OCI-LY7 (cell line): ENCODE measurements at regions not wholly inside any gene's neighbourhood (a gene's known extent, or its start where the extent isn't known, plus 50 kb on each side); places are given as distances from the start of the nearest gene placed in this dataset.

ENCODE experiments used
- BruUV-seq: library from RNA; stranded (reverse); fragments of 400-500 nt; replicated peaks from 2 replicates; lab custom pipeline; 2021; lab: Mats Ljungman, UMichigan
- CTCF ChIA-PET: fragments of 300-600 bp; sonication (Branson Sonifier 250); formaldehyde crosslinking; loops from one replicate; lab custom pipeline; 2022; ENCODE audit warnings: antibody characterized with exemption; ENCODE audit not compliant: unreplicated experiment; lab: Charles Lee
- POLR2A ChIA-PET: fragments of 300-600 bp; sonication (Branson Sonifier 250); formaldehyde crosslinking; loops from one replicate; lab custom pipeline; 2022; ENCODE audit warnings: antibody characterized with exemption; lab: Charles Lee
- DNase-seq: peaks from one replicate; pipeline ENCODE4 v3.0.0-alpha.2; 2015; ENCODE audit warnings: low spot score
- H2AFZ ChIP-seq: fragments of 200-600 bp; sonication (generic), shearing (Covaris generic); 2 replicates; pipeline ENCODE4 v1.6.1; 2014; ENCODE audit warnings: mild to moderate bottlenecking, antibody characterized with exemption, low read length, moderate library complexity
- H3K27ac ChIP-seq: fragments of 200-600 bp; sonication (generic); 2 replicates; pipeline ENCODE4 v1.5.1; 2014; ENCODE audit warnings: mixed run types, low read depth, mild to moderate bottlenecking, moderate library complexity, low read length, inconsistent platforms; ENCODE audit not compliant: poor library complexity, severe bottlenecking
- H3K36me3 ChIP-seq: fragments of 200-600 bp; sonication (generic); 2 replicates; pipeline ENCODE4 v1.6.1; 2014; ENCODE audit warnings: mild to moderate bottlenecking, antibody characterized with exemption, low read length, moderate library complexity, mixed read lengths; ENCODE audit not compliant: insufficient read depth
- H3K4me1 ChIP-seq: fragments of 200-600 bp; sonication (generic); 2 replicates; pipeline ENCODE4 v1.5.1; 2014; ENCODE audit warnings: mild to moderate bottlenecking, low read length; ENCODE audit not compliant: insufficient read depth, poor library complexity, severe bottlenecking
- H3K4me2 ChIP-seq: fragments of 200-600 bp; sonication (generic); 2 replicates; pipeline ENCODE4 v1.6.1; 2014; ENCODE audit warnings: mild to moderate bottlenecking, low read length
- H3K4me3 ChIP-seq: fragments of 200-600 bp; sonication (generic); 2 replicates; pipeline ENCODE4 v1.5.1; 2014; ENCODE audit warnings: mild to moderate bottlenecking, low read depth, low read length; ENCODE audit not compliant: poor library complexity, severe bottlenecking
- H3K79me2 ChIP-seq: fragments of 200-600 bp; sonication (generic); 2 replicates; pipeline ENCODE4 v1.6.1; 2016; ENCODE audit warnings: low read depth, mild to moderate bottlenecking, low read length, moderate library complexity, mixed read lengths; ENCODE audit not compliant: insufficient read depth
- H3K9me2 ChIP-seq: fragments of 200-600 bp; sonication (generic); 2 replicates; pipeline ENCODE4 v1.6.1; 2016; ENCODE audit warnings: mild to moderate bottlenecking, low read length, mixed read lengths; ENCODE audit not compliant: insufficient read depth
- H3K9me3 ChIP-seq: fragments of 200-600 bp; sonication (generic); 2 replicates; pipeline ENCODE4 v1.6.1; 2014; ENCODE audit warnings: mild to moderate bottlenecking, mixed run types, low read length, mixed read lengths
- H4K20me1 ChIP-seq: fragments of 200-600 bp; sonication (generic); 2 replicates; pipeline ENCODE4 v1.6.1; 2014; ENCODE audit warnings: mild to moderate bottlenecking, antibody characterized with exemption, low read length, moderate library complexity, mixed read lengths; ENCODE audit not compliant: insufficient read depth
- EZH2phosphoT487 ChIP-seq: fragments of 200-600 bp; sonication (generic); IDR thresholded peaks from 2 replicates; pipeline ENCODE4 v1.6.1; 2018; ENCODE audit warnings: low read depth, borderline replicate concordance, mild to moderate bottlenecking, mixed run types, antibody characterized with exemption, low read length, moderate library complexity, mixed read lengths
- intact Hi-C: fragments of 100-400 bp; cut with micrococcal nuclease; formaldehyde crosslinking; loops from one replicate; pipeline ENCODE4 v1.10.0; 2022; ENCODE audit not compliant: unreplicated experiment
- TF ChIP-seq, protein P1 (sequence below): fragments of 200-600 bp; sonication (generic); conservative IDR thresholded peaks from 2 replicates; pipeline ENCODE4 v1.5.1; 2014; ENCODE audit warnings: mild to moderate bottlenecking, antibody characterized with exemption, low read length, moderate library complexity, mixed read lengths

DNA sequence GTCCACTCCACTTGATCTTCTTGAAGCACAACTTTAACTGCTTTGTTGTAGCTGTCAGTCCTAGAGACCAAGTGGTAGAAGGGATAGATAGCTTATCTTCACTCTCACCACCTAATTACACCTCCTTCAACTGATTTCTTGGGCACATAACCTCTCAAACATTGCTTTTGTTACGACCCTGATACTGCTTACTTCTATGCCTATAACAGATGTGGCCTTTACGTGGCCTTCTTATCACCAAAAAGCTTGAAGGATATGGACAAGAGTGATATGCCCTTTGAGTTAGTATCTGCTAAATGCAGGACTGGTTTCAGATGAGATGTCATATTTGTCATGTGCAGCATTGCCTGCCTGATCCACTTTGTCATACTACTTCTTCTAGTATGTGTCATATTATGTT, 847.2 kb downstream of the TDRD15 start:
- no peak overlapping the region for H3K4me3 ChIP-seq
- H3K4me1 ChIP-seq: no peaks in the 10 kb centered on the region
- no peak overlapping the region for H3K27ac ChIP-seq
- TF ChIP-seq, protein P1, sequence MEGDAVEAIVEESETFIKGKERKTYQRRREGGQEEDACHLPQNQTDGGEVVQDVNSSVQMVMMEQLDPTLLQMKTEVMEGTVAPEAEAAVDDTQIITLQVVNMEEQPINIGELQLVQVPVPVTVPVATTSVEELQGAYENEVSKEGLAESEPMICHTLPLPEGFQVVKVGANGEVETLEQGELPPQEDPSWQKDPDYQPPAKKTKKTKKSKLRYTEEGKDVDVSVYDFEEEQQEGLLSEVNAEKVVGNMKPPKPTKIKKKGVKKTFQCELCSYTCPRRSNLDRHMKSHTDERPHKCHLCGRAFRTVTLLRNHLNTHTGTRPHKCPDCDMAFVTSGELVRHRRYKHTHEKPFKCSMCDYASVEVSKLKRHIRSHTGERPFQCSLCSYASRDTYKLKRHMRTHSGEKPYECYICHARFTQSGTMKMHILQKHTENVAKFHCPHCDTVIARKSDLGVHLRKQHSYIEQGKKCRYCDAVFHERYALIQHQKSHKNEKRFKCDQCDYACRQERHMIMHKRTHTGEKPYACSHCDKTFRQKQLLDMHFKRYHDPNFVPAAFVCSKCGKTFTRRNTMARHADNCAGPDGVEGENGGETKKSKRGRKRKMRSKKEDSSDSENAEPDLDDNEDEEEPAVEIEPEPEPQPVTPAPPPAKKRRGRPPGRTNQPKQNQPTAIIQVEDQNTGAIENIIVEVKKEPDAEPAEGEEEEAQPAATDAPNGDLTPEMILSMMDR: no peak
- TF ChIP-seq EZH2phosphoT487: no peak
- no peaks in the 10 kb centered on the region for H3K36me3 ChIP-seq
- POLR2A ChIA-PET: no interaction called here
- H3K79me2 ChIP-seq: no peaks in the 10 kb centered on the region
- H3K4me2 ChIP-seq: no peak overlapping the region
- H3K9me2 ChIP-seq: no peaks in the 10 kb centered on the region
- intact Hi-C loops: no loop called here
- H4K20me1 ChIP-seq: no peaks in the 10 kb centered on the region
- BruUV-seq: no TSS peak
- no peak overlapping the region for H2AFZ ChIP-seq
- DNase-seq: no peak
- H3K9me3 ChIP-seq: no peaks in the 10 kb centered on the region
- CTCF ChIA-PET: no interaction called here

DNA sequence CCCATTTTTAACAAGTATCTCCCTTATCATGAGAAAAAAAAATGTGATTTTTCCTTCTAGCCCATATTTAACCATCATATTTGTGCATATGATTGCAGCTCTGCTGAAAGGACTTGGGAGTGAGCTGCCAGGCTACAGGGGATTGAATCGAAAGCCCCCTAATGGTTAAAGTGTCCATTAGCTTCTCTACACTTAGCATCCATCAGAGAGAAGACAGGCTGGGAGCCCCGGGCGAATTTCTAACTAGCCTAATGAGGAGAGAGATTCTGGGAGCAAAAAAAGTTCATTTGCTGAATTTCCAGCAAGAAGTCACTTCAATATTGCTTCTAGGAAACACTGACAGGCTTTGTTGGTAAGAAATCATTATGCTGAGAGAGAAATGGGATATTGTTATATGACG, 848.8 kb downstream of the TDRD15 start:
- intact Hi-C loops: no loop called here
- ChIA-PET POLR2A (no interaction called here), CTCF (no interaction called here)
- DNase-seq: no peak
- no peaks in the 10 kb centered on the region for H3K9me3 ChIP-seq
- H3K4me2 ChIP-seq: no peak overlapping the region
- no peak for TF ChIP-seq EZH2phosphoT487
- TF ChIP-seq, protein P1: no peak
- no peaks in the 10 kb centered on the region for H3K9me2 ChIP-seq
- H2AFZ ChIP-seq: no peak overlapping the region
- no peak overlapping the region for H3K27ac ChIP-seq
- H3K36me3 ChIP-seq: no peaks in the 10 kb centered on the region
- H4K20me1 ChIP-seq: no peaks in the 10 kb centered on the region
- H3K4me1 ChIP-seq: no peaks in the 10 kb centered on the region
- no peaks in the 10 kb centered on the region for H3K79me2 ChIP-seq
- no TSS peak for BruUV-seq
- H3K4me3 ChIP-seq: no peak overlapping the region

DNA sequence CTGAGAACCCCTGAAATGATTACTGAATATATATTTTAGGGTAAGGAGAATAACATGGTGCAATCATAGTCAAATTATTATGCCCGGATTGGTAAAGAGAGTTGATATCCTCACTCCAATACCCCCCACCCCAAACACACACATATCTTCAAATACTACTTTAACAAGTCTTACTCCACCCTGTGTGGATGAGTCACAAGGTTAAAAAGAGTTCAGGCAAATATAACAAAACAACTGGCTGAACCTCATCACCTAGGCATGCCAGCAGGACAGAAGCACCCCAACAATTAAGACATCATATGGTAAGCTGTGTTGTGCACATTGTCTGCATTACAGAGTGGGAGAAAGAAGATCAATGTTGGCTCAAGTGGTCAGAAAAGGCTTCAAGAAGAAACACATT, 857.4 kb downstream of the TDRD15 start:
- H3K9me3 ChIP-seq: no peaks in the 10 kb centered on the region
- intact Hi-C loops: no loop called here
- BruUV-seq: no TSS peak
- no peaks in the 10 kb centered on the region for H3K79me2 ChIP-seq
- no peak overlapping the region for H2AFZ ChIP-seq
- H3K36me3 ChIP-seq: no peaks in the 10 kb centered on the region
- no peaks in the 10 kb centered on the region for H3K9me2 ChIP-seq
- DNase-seq: no peak
- ChIA-PET CTCF (no interaction called here), POLR2A (no interaction called here)
- H3K27ac ChIP-seq: no peak overlapping the region
- no peaks in the 10 kb centered on the region for H3K4me1 ChIP-seq
- H3K4me2 ChIP-seq: no peak overlapping the region
- no peaks in the 10 kb centered on the region for H4K20me1 ChIP-seq
- no peak for TF ChIP-seq EZH2phosphoT487
- TF ChIP-seq, protein P1: no peak
- H3K4me3 ChIP-seq: no peak overlapping the region
